ENCODE measurements at regions not wholly inside any gene's neighbourhood (a gene's known extent, or its start where the extent isn't known, plus 50 kb on each side); places are given as distances from the start of the nearest gene placed in this dataset.
"Not testable (repeated sequence)": the region's sequence is repeated elsewhere in the genome, so short reads cannot be mapped to it uniquely, and the experiment has no call there.

- Mint-ChIP-seq H3K36me3 (ENCODE audit: low read depth) (no peaks in the 10 kb centered on the region), H3K27ac (no peak overlapping the region), H3K4me1 (ENCODE audit: low read depth) (no peaks in the 10 kb centered on the region), H3K4me3 (no peak overlapping the region), H3K9me3 (peaks cover 7% of the 10 kb centered on the region), H3K27me3 (ENCODE audit: insufficient read depth) (no peaks in the 10 kb centered on the region)
- no peak for DNase-seq (ENCODE audit: low spot score)
- intact Hi-C loops (cut with micrococcal nuclease): no loop called here
Observed at GRCh38 chr7:81162771-81163525, 244.1 kb upstream of the SEMA3C start.

GRCh38 chr7:81162234-81162633 lies 243.4 kb upstream of the SEMA3C start:
- H3K4me1 Mint-ChIP-seq (ENCODE audit: low read depth): no peaks in the 10 kb centered on the region
- no peaks in the 10 kb centered on the region for H3K27me3 Mint-ChIP-seq (ENCODE audit: insufficient read depth)

GRCh38 chr7:81161451-81162075 lies 242.7 kb upstream of the SEMA3C start:
- Mint-ChIP-seq H3K4me1 (ENCODE audit: low read depth) (no peaks in the 10 kb centered on the region), H3K27ac (no peak overlapping the region), H3K27me3 (ENCODE audit: insufficient read depth) (no peaks in the 10 kb centered on the region), H3K4me3 (no peak overlapping the region), H3K36me3 (ENCODE audit: low read depth) (no peaks in the 10 kb centered on the region), H3K9me3 (peaks cover 7% of the 10 kb centered on the region)
- no peak for DNase-seq (ENCODE audit: low spot score)
- intact Hi-C loops (cut with micrococcal nuclease): no loop called here

More at GRCh38 chr7:81162234-81162633, 243.4 kb upstream of the SEMA3C start:
- Mint-ChIP-seq H3K36me3 (ENCODE audit: low read depth) (no peaks in the 10 kb centered on the region), H3K9me3 (peaks cover 7% of the 10 kb centered on the region), H3K4me3 (no peak overlapping the region), H3K27ac (no peak overlapping the region)
- DNase-seq (ENCODE audit: low spot score): no peak
- intact Hi-C loops (cut with micrococcal nuclease): no loop called here

- Mint-ChIP-seq H3K27ac (no peak overlapping the region), H3K4me3 (no peak overlapping the region), H3K36me3 (ENCODE audit: low read depth) (no peaks in the 10 kb centered on the region), H3K9me3 (peaks cover 7% of the 10 kb centered on the region), H3K27me3 (ENCODE audit: insufficient read depth) (no peaks in the 10 kb centered on the region), H3K4me1 (ENCODE audit: low read depth) (no peaks in the 10 kb centered on the region)
- no peak for DNase-seq (ENCODE audit: low spot score)
- intact Hi-C loops (cut with micrococcal nuclease): no loop called here
Observed at GRCh38 chr7:81159402-81159801, 240.6 kb upstream of the SEMA3C start.

- no peaks in the 10 kb centered on the region for H3K27me3 Mint-ChIP-seq (ENCODE audit: insufficient read depth)
- no peak for DNase-seq (ENCODE audit: low spot score)
- H3K36me3 Mint-ChIP-seq (ENCODE audit: low read depth): no peaks in the 10 kb centered on the region
- no peaks in the 10 kb centered on the region for H3K4me1 Mint-ChIP-seq (ENCODE audit: low read depth)
- H3K9me3 Mint-ChIP-seq: peaks cover 7% of the 10 kb centered on the region
- no peak overlapping the region for H3K4me3 Mint-ChIP-seq
- intact Hi-C loops (cut with micrococcal nuclease): no loop called here
- H3K27ac Mint-ChIP-seq: no peak overlapping the region
Observed at GRCh38 chr7:81158189-81158588, 239.3 kb upstream of the SEMA3C start.

- intact Hi-C loops (cut with micrococcal nuclease): no loop called here
- DNase-seq (ENCODE audit: low spot score): no peak
- H3K27me3 Mint-ChIP-seq (ENCODE audit: insufficient read depth): no peaks in the 10 kb centered on the region
- H3K27ac Mint-ChIP-seq: no peak overlapping the region
- no peak overlapping the region for H3K4me3 Mint-ChIP-seq
- H3K4me1 Mint-ChIP-seq (ENCODE audit: low read depth): no peaks in the 10 kb centered on the region
- no peaks in the 10 kb centered on the region for H3K9me3 Mint-ChIP-seq
- no peaks in the 10 kb centered on the region for H3K36me3 Mint-ChIP-seq (ENCODE audit: low read depth)
Observed at GRCh38 chr7:81155654-81156373, 237.0 kb upstream of the SEMA3C start.

- no peaks in the 10 kb centered on the region for H3K4me1 Mint-ChIP-seq (ENCODE audit: low read depth)
- H3K36me3 Mint-ChIP-seq (ENCODE audit: low read depth): no peaks in the 10 kb centered on the region
- no peaks in the 10 kb centered on the region for H3K27me3 Mint-ChIP-seq (ENCODE audit: insufficient read depth)
- no peak for DNase-seq (ENCODE audit: low spot score)
- intact Hi-C loops (cut with micrococcal nuclease): no loop called here
- no peak overlapping the region for H3K4me3 Mint-ChIP-seq
- no peak overlapping the region for H3K27ac Mint-ChIP-seq
- no peaks in the 10 kb centered on the region for H3K9me3 Mint-ChIP-seq
Observed at GRCh38 chr7:81154565-81154964, 235.7 kb upstream of the SEMA3C start.

GRCh38 chr7:81152925-81153324 lies 234.1 kb upstream of the SEMA3C start:
- H3K27ac Mint-ChIP-seq; H3K36me3 Mint-ChIP-seq (ENCODE audit: low read depth); DNase-seq (ENCODE audit: low spot score); H3K9me3 Mint-ChIP-seq; intact Hi-C loops (cut with micrococcal nuclease); H3K4me1 Mint-ChIP-seq (ENCODE audit: low read depth); H3K4me3 Mint-ChIP-seq; H3K27me3 Mint-ChIP-seq (ENCODE audit: insufficient read depth): not testable (repeated sequence)

GRCh38 chr7:81150951-81151361 lies 232.1 kb upstream of the SEMA3C start:
- Mint-ChIP-seq H3K36me3 (ENCODE audit: low read depth) (no peaks in the 10 kb centered on the region), H3K4me1 (ENCODE audit: low read depth) (no peaks in the 10 kb centered on the region), H3K9me3 (no peaks in the 10 kb centered on the region), H3K4me3 (no peak overlapping the region), H3K27me3 (ENCODE audit: insufficient read depth) (no peaks in the 10 kb centered on the region), H3K27ac (no peak overlapping the region)
- intact Hi-C loops (cut with micrococcal nuclease): no loop called here
- DNase-seq (ENCODE audit: low spot score): no peak

- Mint-ChIP-seq H3K36me3 (ENCODE audit: low read depth) (no peaks in the 10 kb centered on the region), H3K4me1 (ENCODE audit: low read depth) (no peaks in the 10 kb centered on the region), H3K27ac (no peak overlapping the region), H3K9me3 (peaks cover 6% of the 10 kb centered on the region), H3K4me3 (no peak overlapping the region), H3K27me3 (ENCODE audit: insufficient read depth) (no peaks in the 10 kb centered on the region)
- DNase-seq (ENCODE audit: low spot score): no peak
- intact Hi-C loops (cut with micrococcal nuclease): no loop called here
Observed at GRCh38 chr7:81143856-81144255, 225.0 kb upstream of the SEMA3C start.

- H3K4me1 Mint-ChIP-seq (ENCODE audit: low read depth); H3K27me3 Mint-ChIP-seq (ENCODE audit: insufficient read depth); H3K9me3 Mint-ChIP-seq; DNase-seq (ENCODE audit: low spot score); H3K4me3 Mint-ChIP-seq; H3K27ac Mint-ChIP-seq; H3K36me3 Mint-ChIP-seq (ENCODE audit: low read depth); intact Hi-C loops (cut with micrococcal nuclease): not testable (repeated sequence)
Observed at GRCh38 chr7:81141257-81142205, 222.7 kb upstream of the SEMA3C start.

- no peaks in the 10 kb centered on the region for H3K4me1 Mint-ChIP-seq (ENCODE audit: low read depth)
- no peak overlapping the region for H3K27ac Mint-ChIP-seq
- no peaks in the 10 kb centered on the region for H3K36me3 Mint-ChIP-seq (ENCODE audit: low read depth)
- no peak overlapping the region for H3K4me3 Mint-ChIP-seq
- H3K27me3 Mint-ChIP-seq (ENCODE audit: insufficient read depth): no peaks in the 10 kb centered on the region
- DNase-seq (ENCODE audit: low spot score): no peak
- H3K9me3 Mint-ChIP-seq: peaks cover 6% of the 10 kb centered on the region
- intact Hi-C loops (cut with micrococcal nuclease): no loop called here
Observed at GRCh38 chr7:81140775-81141174, 221.9 kb upstream of the SEMA3C start.

All from activated T-helper 1 cell treated with anti-CD3 and anti-CD28 coated beads, Interleukin-12 subunit alpha, Interleukin-12 subunit beta, Interleukin-2, Interleukin-4 antibody, amounts not matched to agents 30 ng/mL and 10 ng/mL and 1 ng/mL, durations not matched to agents 14 hours and 24 hours and 36 hours (primary cell).